Uterus (tissue), 3 donors: ENCODE measurements at regions not wholly inside any gene's neighbourhood (a gene's known extent, or its start where the extent isn't known, plus 50 kb on each side); places are given as distances from the start of the nearest gene placed in this dataset.

Experiments used
- DNase-seq, 2 donors: peaks; one replicate each; pipeline ENCODE4 v3.0.0-alpha.2; 2019 to 2020
- H3K27ac ChIP-seq, 2 donors: fragments of 200-600 bp; sonication (generic); 1 replicate in 1 of 2; 2 replicates in 1 of 2; pipeline ENCODE4 v1.5.1; 2016 to 2018
- H3K27me3 ChIP-seq, 2 donors: fragments of 200-600 bp; sonication (generic); one replicate each; pipeline ENCODE4 v1.5.1; 2018 to 2019; ENCODE audit warnings: control low read depth in 1 of 2
- H3K36me3 ChIP-seq, 2 donors: fragments of 200-600 bp; sonication (generic); one replicate each; pipeline ENCODE4 v1.5.1; 2019; ENCODE audit warnings: control low read depth in 1 of 2
- H3K4me1 ChIP-seq, 2 donors: fragments of 200-600 bp; sonication (generic); one replicate each; pipeline ENCODE4 v1.5.1; 2018 to 2019; ENCODE audit warnings: control low read depth in 1 of 2
- H3K4me3 ChIP-seq, 2 donors: fragments of 200-600 bp; sonication (generic); 1 replicate in 1 of 2; 2 replicates in 1 of 2; pipeline ENCODE4 v1.5.1; 2018 to 2019; ENCODE audit warnings: mild to moderate bottlenecking in 1 of 2
- H3K9me3 ChIP-seq, 2 donors: fragments of 200-600 bp; sonication (generic); one replicate each; pipeline ENCODE4 v1.5.1; 2019; ENCODE audit warnings: control low read depth in 1 of 2
- CTCF ChIP-seq, 4 experiments: fragments of 200-600 bp in 2 of 4; fragments of 450-650 bp in 2 of 4; sonication (generic) in 2 of 4; IDR thresholded peaks; one replicate each; pipeline ENCODE4 v1.5.1; 2016 to 2019; ENCODE audit warnings: antibody characterized with exemption in 4 of 4, mild to moderate bottlenecking in 2 of 4, moderate library complexity in 1 of 4
- POLR2A ChIP-seq, 2 donors: fragments of 450-650 bp; IDR thresholded peaks; one replicate each; pipeline ENCODE4 v1.6.1; 2016; ENCODE audit warnings: antibody characterized with exemption in 2 of 2, mild to moderate bottlenecking in 1 of 2, moderate library complexity in 1 of 2
- intact Hi-C: fragments of 100-400 bp; cut with DNase I; formaldehyde crosslinking; loops from one replicate; pipeline ENCODE4 v1.15.1; 2023; ENCODE audit warnings: low total_unique reads
- donor health status: DM: yes; HTN: yes; CAD: no.

- no peak for DNase-seq
- Histone ChIP-seq H3K27me3 (no peaks in the 10 kb centered on the region), H3K4me3 (no peak overlapping the region), H3K4me1 (no peaks in the 10 kb centered on the region), H3K36me3 (no peaks in the 10 kb centered on the region), H3K9me3 (no peaks in the 10 kb centered on the region), H3K27ac (no peak overlapping the region)
- intact Hi-C loops, result no loop called here
- TF ChIP-seq POLR2A (IDR thresholded peaks at IDR 0.05), result no peak
- peak in 1 of 4 experiments; percentile 38 for TF ChIP-seq CTCF (IDR thresholded peaks at IDR 0.05)
These were observed 157.4 kb upstream of the PDE5A start for GRCh38 chr4:119785963-119786362.

GRCh38 chr4:119783189-119783983 lies 154.8 kb upstream of the PDE5A start:
- TF ChIP-seq POLR2A (IDR thresholded peaks at IDR 0.05), result no peak
- no peak for TF ChIP-seq CTCF (IDR thresholded peaks at IDR 0.05)
- Histone ChIP-seq H3K4me3 (no peak overlapping the region), H3K27me3 (no peaks in the 10 kb centered on the region), H3K36me3 (no peaks in the 10 kb centered on the region), H3K9me3 (no peaks in the 10 kb centered on the region), H3K27ac (no peak overlapping the region), H3K4me1 (no peaks in the 10 kb centered on the region)
- intact Hi-C loops, result no loop called here
- DNase-seq, result no peak

- no peaks in the 10 kb centered on the region for H3K27me3 ChIP-seq
- no peak overlapping the region for H3K4me3 ChIP-seq
- TF ChIP-seq CTCF (IDR thresholded peaks at IDR 0.05) (no peak), POLR2A (IDR thresholded peaks at IDR 0.05) (no peak)
- DNase-seq, result no peak
- intact Hi-C loops, result no loop called here
- H3K9me3 ChIP-seq, result no peaks in the 10 kb centered on the region
- H3K36me3 ChIP-seq, result no peaks in the 10 kb centered on the region
- no peaks in the 10 kb centered on the region for H3K4me1 ChIP-seq
- no peak overlapping the region for H3K27ac ChIP-seq
These were observed 152.4 kb upstream of the PDE5A start for GRCh38 chr4:119781044-119781443.

- H3K9me3 ChIP-seq, result no peaks in the 10 kb centered on the region
- no peak overlapping the region for H3K4me3 ChIP-seq
- DNase-seq, result no peak
- TF ChIP-seq CTCF (IDR thresholded peaks at IDR 0.05) (no peak), POLR2A (IDR thresholded peaks at IDR 0.05) (no peak)
- no peaks in the 10 kb centered on the region for H3K27me3 ChIP-seq
- no peaks in the 10 kb centered on the region for H3K4me1 ChIP-seq
- no peak overlapping the region for H3K27ac ChIP-seq
- intact Hi-C loops, result no loop called here
- H3K36me3 ChIP-seq, result no peaks in the 10 kb centered on the region
These were observed 146.2 kb upstream of the PDE5A start for GRCh38 chr4:119774840-119775239.

- Histone ChIP-seq H3K36me3 (no peaks in the 10 kb centered on the region), H3K9me3 (no peaks in the 10 kb centered on the region), H3K27me3 (no peaks in the 10 kb centered on the region), H3K4me1 (no peaks in the 10 kb centered on the region), H3K4me3 (no peak overlapping the region), H3K27ac (no peak overlapping the region)
- no peak for DNase-seq
- intact Hi-C loops, result no loop called here
- no peak for TF ChIP-seq CTCF (IDR thresholded peaks at IDR 0.05)
- TF ChIP-seq POLR2A (IDR thresholded peaks at IDR 0.05), result no peak
These were observed 137.3 kb upstream of the PDE5A start for GRCh38 chr4:119765951-119766350.
